HCT116 (cell line): ENCODE measurements at regions not wholly inside any gene's neighbourhood (a gene's known extent, or its start where the extent isn't known, plus 50 kb on each side); places are given as distances from the start of the nearest gene placed in this dataset.

ENCODE experiments used
- ATAC-seq: fragments of 200-7000 bp; cut with Tn5 transposase; 2 replicates; pipeline ENCODE4 v1.9.1; 2020; ENCODE audit warnings: mild to moderate bottlenecking, moderate library complexity
- BruUV-seq: library from RNA; stranded (reverse); fragments of 400-500 nt; replicated peaks from 2 replicates; lab custom pipeline; 2021; lab: Mats Ljungman, UMichigan
- CTCF ChIA-PET: fragments of 300-600 bp; sonication (Branson Sonifier 250); formaldehyde crosslinking; loops from one replicate; lab custom pipeline; 2021; ENCODE audit warnings: antibody characterized with exemption; lab: Charles Lee
- POLR2A ChIA-PET: fragments of 300-600, 350-600 bp; sonication (Branson Sonifier 250); formaldehyde crosslinking; loops from one replicate; lab custom pipeline; 2021; ENCODE audit warnings: antibody characterized with exemption; lab: Charles Lee
- RAD21 ChIA-PET, 2 experiments: fragments of 300-600 bp; sonication (Branson Sonifier 250); formaldehyde crosslinking; loops; one replicate each; lab custom pipeline; 2023; ENCODE audit warnings: low total read pairs in 2 of 2; ENCODE audit not compliant: uncharacterized antibody in 2 of 2, unreplicated experiment in 2 of 2, low non-redundant PET in 1 of 2; lab: Charles Lee
- DNase-seq: peaks from one replicate; pipeline ENCODE4 v3.0.0-alpha.2; 2010; ENCODE audit warnings: low read depth, low spot score
- H2AFZ ChIP-seq: fragments of 200-600 bp; shearing (Covaris generic), sonication (generic); 2 replicates; pipeline ENCODE4 v1.6.1; 2017; ENCODE audit warnings: low read depth, mixed run types, mixed read lengths, antibody characterized with exemption, low read length; ENCODE audit not compliant: poor library complexity, severe bottlenecking
- H3K27ac ChIP-seq: 2 replicates; pipeline ENCODE4 v1.5.1; 2012; ENCODE audit warnings: low read depth, low read length
- H3K27me3 ChIP-seq: fragments of 200-600 bp; sonication (generic); 2 replicates; pipeline ENCODE4 v1.6.1; 2016; ENCODE audit warnings: mixed run types, low read length, mixed read lengths; ENCODE audit not compliant: insufficient read depth
- H3K36me3 ChIP-seq, 2 experiments: fragments of 200-500 bp in 1 of 2; fragments of 200-600 bp in 1 of 2; sonication (Bioruptor generic) in 1 of 2; sonication (generic) in 1 of 2; 2 replicates each; pipeline versions ENCODE4 v1.5.1 to v1.6.1; 2014 to 2016; ENCODE audit warnings: low read length in 2 of 2, inconsistent platforms in 1 of 2, mixed read lengths in 1 of 2, mixed run types in 1 of 2; ENCODE audit not compliant: insufficient read depth in 2 of 2, control insufficient read depth in 1 of 2
- H3K4me1 ChIP-seq, 2 experiments: fragments of 200-600 bp in 1 of 2; sonication (generic) in 1 of 2; 2 replicates each; pipeline versions ENCODE4 v1.5.1 to v1.6.1; 2012 to 2017; ENCODE audit warnings: low read length in 2 of 2, inconsistent platforms in 1 of 2, mild to moderate bottlenecking in 1 of 2, mixed read lengths in 1 of 2, mixed run types in 1 of 2, moderate library complexity in 1 of 2; ENCODE audit not compliant: insufficient read depth in 2 of 2, control insufficient read depth in 1 of 2
- H3K4me2 ChIP-seq: fragments of 200-600 bp; sonication (generic); 2 replicates; pipeline ENCODE4 v1.6.1; 2017; ENCODE audit warnings: mixed run types, low read length, mixed read lengths
- H3K4me3 ChIP-seq, 2 experiments: fragments of 200-600 bp in 1 of 2; sonication (generic) in 1 of 2; replicated peaks in 1 of 2; 2 replicates each; pipeline ENCODE4 v1.5.1; 2011 to 2016; ENCODE audit warnings: low read length in 2 of 2, control low read depth in 1 of 2, low read depth in 1 of 2, mild to moderate bottlenecking in 1 of 2, mixed read lengths in 1 of 2, mixed run types in 1 of 2
- H3K79me2 ChIP-seq: fragments of 200-600 bp; sonication (generic); 2 replicates; pipeline ENCODE4 v1.6.1; 2017; ENCODE audit warnings: mild to moderate bottlenecking, mixed run types, low read length, moderate library complexity, mixed read lengths; ENCODE audit not compliant: insufficient read depth
- H3K9ac ChIP-seq: fragments of 200-600 bp; sonication (generic); 2 replicates; pipeline ENCODE4 v1.6.1; 2016; ENCODE audit warnings: low read length, mixed read lengths
- H3K9me2 ChIP-seq: fragments of 200-600 bp; sonication (generic), shearing (Covaris generic); 2 replicates; pipeline ENCODE4 v1.6.1; 2017; ENCODE audit warnings: mixed run types, mild to moderate bottlenecking, moderate library complexity; ENCODE audit not compliant: insufficient read depth
- H3K9me3 ChIP-seq, 2 experiments: fragments of 200-500 bp in 1 of 2; fragments of 200-600 bp in 1 of 2; sonication (Bioruptor generic) in 1 of 2; sonication (generic) in 1 of 2; 2 replicates each; pipeline ENCODE4 v1.6.1; 2014 to 2017; ENCODE audit warnings: low read length in 2 of 2, mixed read lengths in 2 of 2, inconsistent platforms in 1 of 2, low read depth in 1 of 2, mild to moderate bottlenecking in 1 of 2, mixed run types in 1 of 2, moderate library complexity in 1 of 2; ENCODE audit not compliant: control insufficient read depth in 1 of 2, insufficient read depth in 1 of 2
- H4K20me1 ChIP-seq: fragments of 200-600 bp; sonication (generic), shearing (Covaris generic); 2 replicates; pipeline ENCODE4 v1.6.1; 2017; ENCODE audit warnings: mixed run types, mild to moderate bottlenecking, moderate library complexity; ENCODE audit not compliant: insufficient read depth
- CBX3 ChIP-seq: IDR thresholded peaks from 2 replicates; pipeline ENCODE4 v1.6.1; 2012; ENCODE audit warnings: low read depth
- CEBPB ChIP-seq: IDR thresholded peaks from 2 replicates; pipeline ENCODE4 v1.6.1; 2012; ENCODE audit warnings: low read depth
- EGR1 ChIP-seq: IDR thresholded peaks from 2 replicates; pipeline ENCODE4 v1.6.1; 2012; ENCODE audit warnings: low read depth
- ELF1 ChIP-seq: IDR thresholded peaks from 2 replicates; pipeline ENCODE4 v1.6.1; 2012; ENCODE audit warnings: low read depth, borderline replicate concordance
- EZH2 ChIP-seq: fragments of 200-600 bp; sonication (generic); IDR thresholded peaks from 2 replicates; pipeline ENCODE4 v1.6.1; 2017; ENCODE audit warnings: antibody characterized with exemption, mixed run types
- EZH2phosphoT487 ChIP-seq: fragments of 200-600 bp; IDR thresholded peaks from 2 replicates; pipeline ENCODE4 v1.6.1; 2018; ENCODE audit warnings: antibody characterized with exemption, borderline replicate concordance
- FOSL1 ChIP-seq: IDR thresholded peaks from 2 replicates; pipeline ENCODE4 v1.6.1; 2012; ENCODE audit warnings: low read depth
- POLR2A ChIP-seq: IDR thresholded peaks from 2 replicates; pipeline ENCODE4 v1.7.0; 2011; ENCODE audit warnings: borderline replicate concordance; ENCODE audit not compliant: insufficient read depth, insufficient read length; ENCODE audit errors: extremely low read depth
- RAD21 ChIP-seq: IDR thresholded peaks from 2 replicates; pipeline ENCODE4 v1.6.1; 2012; ENCODE audit warnings: low read depth, mild to moderate bottlenecking
- SIN3A ChIP-seq: IDR thresholded peaks from 2 replicates; pipeline ENCODE4 v1.6.1; 2012; ENCODE audit warnings: low read depth
- SP1 ChIP-seq: IDR thresholded peaks from 2 replicates; pipeline ENCODE4 v1.6.1; 2012; ENCODE audit warnings: low read depth
- SRF ChIP-seq: IDR thresholded peaks from 2 replicates; pipeline ENCODE4 v1.6.1; 2012; ENCODE audit warnings: low read depth
- TCF7L2 ChIP-seq: IDR thresholded peaks from 2 replicates; pipeline ENCODE4 v1.7.0; 2011; ENCODE audit warnings: borderline replicate concordance, inconsistent platforms; ENCODE audit not compliant: insufficient read depth, insufficient read length; ENCODE audit errors: extremely low read depth
- YY1 ChIP-seq: IDR thresholded peaks from 2 replicates; pipeline ENCODE4 v1.6.1; 2011; ENCODE audit warnings: low read length, low read depth, moderate library complexity, mild to moderate bottlenecking; ENCODE audit not compliant: insufficient replicate concordance; ENCODE audit errors: extremely low read depth
- ZFX ChIP-seq: fragments of 450-650 bp; IDR thresholded peaks from 2 replicates; pipeline ENCODE4 v1.6.1; 2017
- ZNF274 ChIP-seq: fragments of 200-500 bp; sonication (Bioruptor generic); IDR thresholded peaks from 2 replicates; pipeline ENCODE4 v1.6.1; 2014; ENCODE audit warnings: mild to moderate bottlenecking, low read depth, low read length, inconsistent platforms
- intact Hi-C: fragments of 100-400 bp; cut with micrococcal nuclease; formaldehyde crosslinking; loops from 2 replicates; pipeline ENCODE4 v1.10.0; 2022
- TF ChIP-seq, protein P1 (sequence below): IDR thresholded peaks from 2 replicates; pipeline ENCODE4 v1.6.1; 2012; ENCODE audit warnings: low read depth
- TF ChIP-seq, protein P2 (sequence below): IDR thresholded peaks from 2 replicates; pipeline ENCODE4 v1.6.1; 2012
- TF ChIP-seq, protein P3 (sequence below), 3 experiments: fragments of 200-600 bp in 1 of 3; sonication (generic) in 1 of 3; IDR thresholded peaks in 2 of 3; conservative IDR thresholded peaks in 1 of 3; 2 replicates each; pipeline ENCODE4 v1.5.1; 2012 to 2017; ENCODE audit warnings: low read depth in 2 of 3, low read length in 2 of 3, antibody characterized with exemption in 1 of 3, borderline replicate concordance in 1 of 3, control low read depth in 1 of 3, mild to moderate bottlenecking in 1 of 3, mixed read lengths in 1 of 3, mixed run types in 1 of 3, moderate library complexity in 1 of 3; ENCODE audit not compliant: insufficient read depth in 1 of 3
- TF ChIP-seq, protein P4 (sequence below): IDR thresholded peaks from 2 replicates; pipeline ENCODE4 v1.6.1; 2012

DNA sequence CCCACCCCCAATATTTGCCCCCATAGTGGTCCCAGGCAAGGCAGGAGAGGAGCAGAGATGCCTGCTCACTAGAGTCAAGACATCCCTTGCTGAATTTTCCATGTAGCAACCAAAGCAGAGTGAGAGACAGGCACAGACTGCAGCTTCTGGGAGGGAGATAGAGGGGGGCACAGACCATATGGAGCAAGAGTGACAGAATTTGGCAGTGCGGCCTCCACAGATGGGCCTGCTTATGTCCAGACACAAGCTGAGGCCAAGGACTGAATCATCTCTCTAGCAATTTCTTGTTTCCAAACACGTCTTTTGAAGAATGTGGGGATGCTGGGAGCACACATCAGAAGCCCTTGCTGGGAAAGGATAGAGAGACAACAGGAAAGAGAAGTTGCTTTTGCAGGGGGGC lies 53.0 kb upstream of the ALDH1B1 start:
- H2AFZ ChIP-seq = no peak overlapping the region
- no peaks in the 10 kb centered on the region for H3K36me3 ChIP-seq
- H3K9me3 ChIP-seq = no peaks in the 10 kb centered on the region
- no peak overlapping the region for H3K9ac ChIP-seq
- no peak for ATAC-seq
- H3K4me1 ChIP-seq = peaks cover 0 to 8% of the 10 kb centered on the region in 2 experiments; a peak in 2 of 4 replicates
- no peak for DNase-seq
- ChIA-PET POLR2A (no interaction called here), CTCF (no interaction called here), RAD21 (no interaction called here)
- no TSS peak for BruUV-seq
- no peaks in the 10 kb centered on the region for H3K9me2 ChIP-seq
- H3K4me2 ChIP-seq = no peak overlapping the region
- H3K4me3 ChIP-seq = no peak overlapping the region
- no peak overlapping the region for H3K27ac ChIP-seq
- no peaks in the 10 kb centered on the region for H3K79me2 ChIP-seq
- no peaks in the 10 kb centered on the region for H4K20me1 ChIP-seq
- no peak for TF ChIP-seq ZFX
- TF ChIP-seq RAD21 = no peak
- no peak for TF ChIP-seq SP1
- TF ChIP-seq ELF1 = no peak
- TF ChIP-seq FOSL1 = no peak
- no peak for TF ChIP-seq SIN3A
- TF ChIP-seq, protein P1, sequence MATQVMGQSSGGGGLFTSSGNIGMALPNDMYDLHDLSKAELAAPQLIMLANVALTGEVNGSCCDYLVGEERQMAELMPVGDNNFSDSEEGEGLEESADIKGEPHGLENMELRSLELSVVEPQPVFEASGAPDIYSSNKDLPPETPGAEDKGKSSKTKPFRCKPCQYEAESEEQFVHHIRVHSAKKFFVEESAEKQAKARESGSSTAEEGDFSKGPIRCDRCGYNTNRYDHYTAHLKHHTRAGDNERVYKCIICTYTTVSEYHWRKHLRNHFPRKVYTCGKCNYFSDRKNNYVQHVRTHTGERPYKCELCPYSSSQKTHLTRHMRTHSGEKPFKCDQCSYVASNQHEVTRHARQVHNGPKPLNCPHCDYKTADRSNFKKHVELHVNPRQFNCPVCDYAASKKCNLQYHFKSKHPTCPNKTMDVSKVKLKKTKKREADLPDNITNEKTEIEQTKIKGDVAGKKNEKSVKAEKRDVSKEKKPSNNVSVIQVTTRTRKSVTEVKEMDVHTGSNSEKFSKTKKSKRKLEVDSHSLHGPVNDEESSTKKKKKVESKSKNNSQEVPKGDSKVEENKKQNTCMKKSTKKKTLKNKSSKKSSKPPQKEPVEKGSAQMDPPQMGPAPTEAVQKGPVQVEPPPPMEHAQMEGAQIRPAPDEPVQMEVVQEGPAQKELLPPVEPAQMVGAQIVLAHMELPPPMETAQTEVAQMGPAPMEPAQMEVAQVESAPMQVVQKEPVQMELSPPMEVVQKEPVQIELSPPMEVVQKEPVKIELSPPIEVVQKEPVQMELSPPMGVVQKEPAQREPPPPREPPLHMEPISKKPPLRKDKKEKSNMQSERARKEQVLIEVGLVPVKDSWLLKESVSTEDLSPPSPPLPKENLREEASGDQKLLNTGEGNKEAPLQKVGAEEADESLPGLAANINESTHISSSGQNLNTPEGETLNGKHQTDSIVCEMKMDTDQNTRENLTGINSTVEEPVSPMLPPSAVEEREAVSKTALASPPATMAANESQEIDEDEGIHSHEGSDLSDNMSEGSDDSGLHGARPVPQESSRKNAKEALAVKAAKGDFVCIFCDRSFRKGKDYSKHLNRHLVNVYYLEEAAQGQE = no peak
- TF ChIP-seq TCF7L2 = no peak
- no peak for TF ChIP-seq EGR1
- no peak for TF ChIP-seq EZH2phosphoT487
- TF ChIP-seq EZH2 = no peak
- no peak for TF ChIP-seq ZNF274
- TF ChIP-seq CBX3 = no peak
- TF ChIP-seq POLR2A = no peak
- TF ChIP-seq, protein P2, sequence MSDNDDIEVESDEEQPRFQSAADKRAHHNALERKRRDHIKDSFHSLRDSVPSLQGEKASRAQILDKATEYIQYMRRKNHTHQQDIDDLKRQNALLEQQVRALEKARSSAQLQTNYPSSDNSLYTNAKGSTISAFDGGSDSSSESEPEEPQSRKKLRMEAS = no peak
- no peak for TF ChIP-seq YY1
- TF ChIP-seq, protein P3, sequence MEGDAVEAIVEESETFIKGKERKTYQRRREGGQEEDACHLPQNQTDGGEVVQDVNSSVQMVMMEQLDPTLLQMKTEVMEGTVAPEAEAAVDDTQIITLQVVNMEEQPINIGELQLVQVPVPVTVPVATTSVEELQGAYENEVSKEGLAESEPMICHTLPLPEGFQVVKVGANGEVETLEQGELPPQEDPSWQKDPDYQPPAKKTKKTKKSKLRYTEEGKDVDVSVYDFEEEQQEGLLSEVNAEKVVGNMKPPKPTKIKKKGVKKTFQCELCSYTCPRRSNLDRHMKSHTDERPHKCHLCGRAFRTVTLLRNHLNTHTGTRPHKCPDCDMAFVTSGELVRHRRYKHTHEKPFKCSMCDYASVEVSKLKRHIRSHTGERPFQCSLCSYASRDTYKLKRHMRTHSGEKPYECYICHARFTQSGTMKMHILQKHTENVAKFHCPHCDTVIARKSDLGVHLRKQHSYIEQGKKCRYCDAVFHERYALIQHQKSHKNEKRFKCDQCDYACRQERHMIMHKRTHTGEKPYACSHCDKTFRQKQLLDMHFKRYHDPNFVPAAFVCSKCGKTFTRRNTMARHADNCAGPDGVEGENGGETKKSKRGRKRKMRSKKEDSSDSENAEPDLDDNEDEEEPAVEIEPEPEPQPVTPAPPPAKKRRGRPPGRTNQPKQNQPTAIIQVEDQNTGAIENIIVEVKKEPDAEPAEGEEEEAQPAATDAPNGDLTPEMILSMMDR (IDR thresholded peaks at IDR 0.05 in 2 of 3, conservative IDR thresholded peaks at IDR 0.05 in 1 of 3; ENCODE audit: borderline replicate concordance in 1 of 3, insufficient read depth in 1 of 3, low read depth in 2 of 3, low read length in 2 of 3) = no peak
- TF ChIP-seq, protein P4, sequence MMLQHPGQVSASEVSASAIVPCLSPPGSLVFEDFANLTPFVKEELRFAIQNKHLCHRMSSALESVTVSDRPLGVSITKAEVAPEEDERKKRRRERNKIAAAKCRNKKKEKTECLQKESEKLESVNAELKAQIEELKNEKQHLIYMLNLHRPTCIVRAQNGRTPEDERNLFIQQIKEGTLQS = no peak
- no peak for TF ChIP-seq SRF
- no peak for TF ChIP-seq CEBPB
- intact Hi-C loops = no loop called here
- H3K27me3 ChIP-seq = no peaks in the 10 kb centered on the region
